ENCODE measurements at regions not wholly inside any gene's neighbourhood (a gene's known extent, or its start where the extent isn't known, plus 50 kb on each side); places are given as distances from the start of the nearest gene placed in this dataset.
A peak's percentile ranks its signal among the peaks of the same experiment; 100 is the strongest.

DNA sequence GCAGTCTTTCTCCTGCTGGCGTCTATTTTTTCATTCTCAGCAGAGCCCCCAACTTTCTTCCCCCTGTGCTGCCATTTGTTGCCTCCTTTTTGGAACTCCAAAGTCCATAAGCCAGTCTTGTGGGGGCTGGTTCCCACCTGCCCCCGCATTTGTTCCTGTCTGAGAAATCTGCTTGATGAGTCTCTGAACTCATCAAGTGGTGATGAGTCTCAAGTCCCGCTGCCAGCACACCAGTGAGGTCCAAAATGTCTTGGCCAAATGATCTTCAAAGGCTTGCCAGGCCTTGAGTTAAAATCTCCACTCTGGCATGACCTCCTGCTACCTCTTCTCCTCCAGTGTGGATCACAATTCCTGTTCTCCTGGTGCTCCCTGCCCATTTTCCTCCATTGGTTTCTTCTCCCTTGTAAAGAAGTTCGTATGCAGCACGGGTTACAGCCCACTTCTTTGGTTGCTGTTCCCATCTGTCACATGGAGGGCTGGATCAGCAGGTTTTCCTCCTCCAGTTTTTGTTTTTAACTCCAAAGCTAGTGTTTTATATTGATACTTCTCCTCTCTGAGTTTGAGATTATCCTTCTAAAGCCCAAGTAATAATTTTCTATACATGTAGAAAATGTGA lies 72.7 kb upstream of the LIMCH1 start:
- no peak overlapping the region for H3K4me3 ChIP-seq (ENCODE audit: low read length)
- no peak for DNase-seq (ENCODE audit: low read depth)
- TF ChIP-seq, protein P1, sequence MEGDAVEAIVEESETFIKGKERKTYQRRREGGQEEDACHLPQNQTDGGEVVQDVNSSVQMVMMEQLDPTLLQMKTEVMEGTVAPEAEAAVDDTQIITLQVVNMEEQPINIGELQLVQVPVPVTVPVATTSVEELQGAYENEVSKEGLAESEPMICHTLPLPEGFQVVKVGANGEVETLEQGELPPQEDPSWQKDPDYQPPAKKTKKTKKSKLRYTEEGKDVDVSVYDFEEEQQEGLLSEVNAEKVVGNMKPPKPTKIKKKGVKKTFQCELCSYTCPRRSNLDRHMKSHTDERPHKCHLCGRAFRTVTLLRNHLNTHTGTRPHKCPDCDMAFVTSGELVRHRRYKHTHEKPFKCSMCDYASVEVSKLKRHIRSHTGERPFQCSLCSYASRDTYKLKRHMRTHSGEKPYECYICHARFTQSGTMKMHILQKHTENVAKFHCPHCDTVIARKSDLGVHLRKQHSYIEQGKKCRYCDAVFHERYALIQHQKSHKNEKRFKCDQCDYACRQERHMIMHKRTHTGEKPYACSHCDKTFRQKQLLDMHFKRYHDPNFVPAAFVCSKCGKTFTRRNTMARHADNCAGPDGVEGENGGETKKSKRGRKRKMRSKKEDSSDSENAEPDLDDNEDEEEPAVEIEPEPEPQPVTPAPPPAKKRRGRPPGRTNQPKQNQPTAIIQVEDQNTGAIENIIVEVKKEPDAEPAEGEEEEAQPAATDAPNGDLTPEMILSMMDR (conservative IDR thresholded peaks at IDR 0.05; ENCODE audit: low read length) = no peak

DNA sequence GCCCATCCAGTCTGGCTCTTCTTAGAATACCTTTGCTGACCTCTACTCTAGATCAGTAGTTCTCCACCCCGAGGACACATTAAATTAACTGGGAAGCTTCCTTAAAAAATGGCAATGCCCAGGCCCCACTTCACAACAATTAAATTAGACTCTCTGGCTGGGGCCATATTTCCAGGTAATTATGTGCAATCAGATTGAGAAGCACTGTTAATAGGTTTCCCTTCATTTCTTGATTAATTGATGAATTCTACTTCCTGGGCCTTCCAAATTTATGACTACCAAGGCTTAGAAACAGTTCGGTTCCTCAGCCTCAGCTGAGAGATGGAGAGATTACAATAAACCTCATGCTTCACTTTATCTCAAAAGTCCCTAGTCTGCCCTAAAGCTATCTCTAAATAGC lies 71.7 kb upstream of the LIMCH1 start:
- no peak overlapping the region for H3K4me3 ChIP-seq (ENCODE audit: low read length)
- no peak for DNase-seq (ENCODE audit: low read depth)
- TF ChIP-seq, protein P1 (conservative IDR thresholded peaks at IDR 0.05; ENCODE audit: low read length) = no peak

DNA sequence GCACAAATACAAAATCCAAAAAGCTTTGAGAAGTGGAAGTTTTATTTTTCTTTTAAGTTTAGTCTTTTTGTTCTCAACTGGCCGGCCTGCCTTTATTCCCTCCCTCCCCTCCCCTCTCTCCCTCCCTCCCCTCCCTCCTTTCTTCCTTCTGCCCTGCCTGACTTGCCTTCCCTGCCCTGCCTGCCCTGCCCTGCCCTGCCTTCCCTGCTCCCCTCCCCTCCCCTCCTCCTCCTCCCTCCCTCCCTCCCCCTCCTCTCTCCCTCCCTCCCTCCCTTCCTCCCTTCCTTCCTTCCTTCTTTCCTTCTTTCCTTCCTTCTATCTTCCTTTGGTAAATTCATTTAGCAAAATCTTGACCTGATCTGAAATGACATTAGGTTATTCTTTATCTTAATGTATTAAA lies 69.8 kb upstream of the LIMCH1 start:
- H3K4me3 ChIP-seq (ENCODE audit: low read length) = no peak overlapping the region
- TF ChIP-seq, protein P1 (conservative IDR thresholded peaks at IDR 0.05; ENCODE audit: low read length) = no peak
- no peak for DNase-seq (ENCODE audit: low read depth)

DNA sequence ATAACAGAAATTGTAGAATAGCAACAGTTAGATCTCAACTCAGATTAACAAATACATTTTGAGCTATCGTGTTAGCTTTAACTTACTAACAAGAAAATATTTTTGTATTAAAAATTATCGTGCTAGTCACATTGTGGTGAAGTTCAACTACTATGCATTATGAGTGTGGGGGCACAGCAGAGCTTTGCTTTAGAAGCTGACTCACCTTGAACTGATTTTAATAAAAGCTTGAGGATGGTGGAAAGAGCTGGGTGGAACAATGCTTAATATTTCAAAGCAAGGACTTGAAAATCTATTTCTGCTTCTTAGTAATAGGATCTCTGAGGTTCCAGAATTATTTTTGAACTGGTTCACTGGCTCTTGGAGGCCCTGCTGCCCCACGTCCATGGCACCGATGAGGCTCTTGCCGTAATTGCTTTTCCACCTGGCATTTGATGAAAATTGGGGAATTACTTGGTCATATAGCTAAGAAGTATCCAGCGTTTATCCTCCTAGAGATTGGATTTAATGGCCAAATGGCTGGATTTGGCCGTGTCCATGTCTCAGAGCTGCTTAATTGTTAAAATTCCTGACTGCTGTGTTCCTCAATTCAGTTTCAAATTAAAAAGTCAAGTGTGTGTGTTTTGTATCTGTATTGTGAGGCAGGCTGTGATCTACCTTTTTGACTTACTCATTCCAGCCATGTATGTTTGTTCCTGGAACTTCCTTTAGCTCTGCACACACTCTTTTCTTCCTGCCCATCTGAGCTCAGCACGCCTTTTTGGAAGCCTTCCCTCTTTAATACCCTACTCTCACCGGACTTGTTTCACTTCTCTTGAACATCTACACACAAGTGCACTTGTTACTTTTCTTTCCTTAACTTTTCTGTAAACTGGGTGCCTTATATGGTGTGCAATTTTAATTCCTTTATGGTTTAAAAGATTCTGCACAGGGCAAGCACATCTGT lies 66.6 kb upstream of the LIMCH1 start:
- no peak for DNase-seq (ENCODE audit: low read depth)
- TF ChIP-seq, protein P1 (conservative IDR thresholded peaks at IDR 0.05; ENCODE audit: low read length) = no peak
- H3K4me3 ChIP-seq (ENCODE audit: low read length) = no peak overlapping the region

DNA sequence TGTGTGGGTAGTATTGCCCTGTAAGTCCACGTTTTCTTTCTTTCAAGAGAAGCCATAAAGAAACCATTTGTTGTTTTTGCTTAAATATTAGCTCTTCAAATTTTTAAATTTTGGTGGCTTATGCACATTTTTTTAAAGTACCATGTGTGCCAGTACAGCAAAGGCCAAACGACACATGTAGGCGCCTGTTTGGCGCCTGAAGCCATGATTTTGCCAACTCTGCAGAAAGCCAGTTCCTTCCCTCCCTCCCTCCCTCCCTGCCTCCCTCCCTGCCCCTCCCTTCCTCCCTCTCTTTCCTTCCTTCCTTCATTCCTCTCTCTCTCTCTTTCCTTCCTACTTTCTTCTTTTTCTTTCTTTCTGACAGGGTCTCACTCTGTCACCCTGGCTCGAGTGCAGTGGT lies 65.9 kb upstream of the LIMCH1 start:
- H3K4me3 ChIP-seq (ENCODE audit: low read length) = no peak overlapping the region
- TF ChIP-seq, protein P1 (conservative IDR thresholded peaks at IDR 0.05; ENCODE audit: low read length) = no peak
- DNase-seq (ENCODE audit: low read depth) = no peak

DNA sequence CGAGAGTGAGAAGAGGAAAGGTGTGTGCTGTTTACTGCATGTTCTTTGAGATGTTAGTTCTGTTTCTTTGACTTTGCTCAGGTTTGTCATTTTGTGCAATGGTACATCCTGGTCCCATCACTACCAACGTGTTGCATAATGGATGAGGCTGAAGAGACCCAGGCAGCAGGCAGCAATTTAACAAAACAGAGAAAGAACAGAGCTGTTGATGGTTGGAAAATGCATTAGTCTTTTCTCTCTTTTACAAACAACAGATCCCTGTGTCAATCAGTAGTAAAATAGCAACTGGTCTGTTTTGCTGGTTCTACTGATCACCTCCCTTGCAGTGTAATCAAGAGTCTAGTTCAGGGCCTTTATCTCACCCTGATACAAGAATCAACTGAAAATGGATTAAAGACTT lies 64.8 kb upstream of the LIMCH1 start:
- DNase-seq (ENCODE audit: low read depth) = no peak
- no peak overlapping the region for H3K4me3 ChIP-seq (ENCODE audit: low read length)
- TF ChIP-seq, protein P1 (conservative IDR thresholded peaks at IDR 0.05; ENCODE audit: low read length) = no peak

DNA sequence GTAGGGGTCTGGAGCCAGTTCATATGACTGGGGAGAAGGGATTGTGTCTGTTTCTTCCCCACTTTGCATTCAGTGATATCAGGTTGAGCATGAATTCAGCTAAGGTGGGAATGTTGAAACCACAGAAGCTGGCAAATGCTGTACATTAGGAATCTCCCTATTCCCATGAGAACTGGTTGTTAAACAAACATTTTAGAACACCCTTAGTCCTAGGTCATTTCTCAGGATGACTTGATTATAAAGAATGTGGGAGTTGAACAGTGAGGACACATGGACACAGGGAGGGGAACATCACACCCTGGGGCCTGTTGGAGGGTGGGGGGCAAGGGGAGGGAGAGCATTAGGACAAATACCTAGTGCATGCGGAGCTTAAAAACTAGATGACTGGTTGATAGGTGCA lies 62.6 kb upstream of the LIMCH1 start:
- H3K4me3 ChIP-seq (ENCODE audit: low read length) = no peak overlapping the region
- TF ChIP-seq, protein P1 (conservative IDR thresholded peaks at IDR 0.05; ENCODE audit: low read length) = no peak
- peak; percentile 4 for DNase-seq (ENCODE audit: low read depth)
